CD4-positive, alpha-beta memory T cell (primary cell): ENCODE measurements at regions not wholly inside any gene's neighbourhood (a gene's known extent, or its start where the extent isn't known, plus 50 kb on each side); places are given as distances from the start of the nearest gene placed in this dataset.
"Not testable (repeated sequence)": the region's sequence is repeated elsewhere in the genome, so short reads cannot be mapped to it uniquely, and the experiment has no call there.

Experiments used
- CTCF ChIA-PET: fragments of 350-600 bp; sonication (Branson Sonifier 250); formaldehyde crosslinking; loops from one replicate; lab custom pipeline; 2021; ENCODE audit warnings: inconsistent platforms; ENCODE audit not compliant: partially characterized antibody; lab: Charles Lee
- POLR2A ChIA-PET: fragments of 350-600 bp; sonication (Branson Sonifier 250); formaldehyde crosslinking; loops from one replicate; lab custom pipeline; 2021; ENCODE audit not compliant: partially characterized antibody; lab: Charles Lee
- DNase-seq, 5 donors: peaks; one replicate each; pipeline versions ENCODE4 v3.0.0 to v3.0.0-alpha.2; 2020 to 2022; ENCODE audit warnings: mixed read lengths in 1 of 5
- H3K27ac ChIP-seq: one replicate; pipeline ENCODE4 v1.7.0; 2013; ENCODE audit warnings: low read depth, low read length
- H3K27me3 ChIP-seq: 2 replicates; pipeline ENCODE4 v1.7.0; 2013; ENCODE audit warnings: mild to moderate bottlenecking, low read length, moderate library complexity; ENCODE audit not compliant: insufficient read depth
- H3K36me3 ChIP-seq: 2 replicates; pipeline ENCODE4 v1.7.0; 2013; ENCODE audit warnings: mild to moderate bottlenecking, low read length, moderate library complexity; ENCODE audit not compliant: insufficient read depth
- H3K4me1 ChIP-seq: 2 replicates; pipeline ENCODE4 v1.7.0; 2013; ENCODE audit warnings: mild to moderate bottlenecking, low read length, moderate library complexity; ENCODE audit not compliant: insufficient read depth
- H3K4me3 ChIP-seq, 2 donors: one replicate each; pipeline ENCODE4 v1.7.0; 2013; ENCODE audit warnings: low read length in 2 of 2, mild to moderate bottlenecking in 1 of 2
- H3K9me3 ChIP-seq, 2 donors: one replicate each; pipeline ENCODE4 v1.7.0; 2013; ENCODE audit warnings: low read length in 2 of 2, control low read depth in 1 of 2; ENCODE audit not compliant: control insufficient read depth in 1 of 2
- H3K27ac Mint-ChIP-seq, 7 donors: one replicate each; pipeline ENCODE4 v1.8.0; 2020 to 2021; ENCODE audit warnings: mixed read lengths in 7 of 7, mild to moderate bottlenecking in 6 of 7, inconsistent platforms in 3 of 7, moderate library complexity in 3 of 7
- H3K27me3 Mint-ChIP-seq, 2 donors: one replicate each; pipeline ENCODE4 v1.8.0; 2020 to 2021; ENCODE audit warnings: mixed read lengths in 2 of 2
- H3K36me3 Mint-ChIP-seq, 2 donors: one replicate each; pipeline ENCODE4 v1.8.0; 2020 to 2021; ENCODE audit warnings: mixed read lengths in 2 of 2, inconsistent platforms in 1 of 2, mild to moderate bottlenecking in 1 of 2
- H3K4me1 Mint-ChIP-seq, 4 donors: one replicate each; pipeline ENCODE4 v1.8.0; 2020 to 2021; ENCODE audit warnings: mixed read lengths in 4 of 4, mild to moderate bottlenecking in 1 of 4
- H3K4me3 Mint-ChIP-seq, 8 donors: one replicate each; pipeline ENCODE4 v1.8.0; 2020 to 2021; ENCODE audit warnings: mixed read lengths in 8 of 8, mild to moderate bottlenecking in 7 of 8, moderate library complexity in 6 of 8, inconsistent platforms in 3 of 8
- H3K9me3 Mint-ChIP-seq, 8 donors: one replicate each; pipeline ENCODE4 v1.8.0; 2020 to 2021; ENCODE audit warnings: mixed read lengths in 8 of 8, mild to moderate bottlenecking in 5 of 8, inconsistent platforms in 3 of 8, moderate library complexity in 1 of 8
- intact Hi-C: fragments of 100-400 bp; cut with micrococcal nuclease; formaldehyde crosslinking; loops from one replicate; pipeline ENCODE4 v1.15.1; 2023

GRCh38 chr13:110985541-110985940 is 70.7 kb upstream of the ANKRD10 start:
- intact Hi-C loops: no loop called here
- H3K27me3 ChIP-seq: peaks cover 9% of the 10 kb centered on the region
- ChIA-PET POLR2A (no interaction called here), CTCF (interaction anchor here (1.0 kb wide), 1 partner anchor 82 kb away, joined by 4 read pairs; no protein-coding TSS in a partner anchor)
- no peaks in the 10 kb centered on the region for H3K36me3 Mint-ChIP-seq
- no peaks in the 10 kb centered on the region for H3K9me3 ChIP-seq
- DNase-seq: no peak
- no peak overlapping the region for H3K27ac Mint-ChIP-seq
- H3K36me3 ChIP-seq: no peaks in the 10 kb centered on the region
- H3K4me1 ChIP-seq: no peaks in the 10 kb centered on the region
- peaks cover 14 to 26% of the 10 kb centered on the region in 2 donors for H3K27me3 Mint-ChIP-seq
- H3K27ac ChIP-seq: no peak overlapping the region
- no peaks in the 10 kb centered on the region for H3K4me1 Mint-ChIP-seq
- H3K4me3 ChIP-seq: no peak overlapping the region
- no peak overlapping the region for H3K4me3 Mint-ChIP-seq
- no peaks in the 10 kb centered on the region for H3K9me3 Mint-ChIP-seq

- Mint-ChIP-seq H3K36me3 (no peaks in the 10 kb centered on the region), H3K9me3 (no peaks in the 10 kb centered on the region), H3K4me1 (no peaks in the 10 kb centered on the region), H3K27ac (no peak overlapping the region), H3K4me3 (no peak overlapping the region), H3K27me3 (peaks cover 14 to 26% of the 10 kb centered on the region in 2 donors)
- DNase-seq: no peak
- intact Hi-C loops: no loop called here
- H3K27ac ChIP-seq: no peak overlapping the region
- H3K9me3 ChIP-seq: no peaks in the 10 kb centered on the region
- ChIA-PET POLR2A (no interaction called here), CTCF (no interaction called here)
- H3K4me1 ChIP-seq: no peaks in the 10 kb centered on the region
- no peak overlapping the region for H3K4me3 ChIP-seq
- H3K27me3 ChIP-seq: peaks cover 9% of the 10 kb centered on the region
- H3K36me3 ChIP-seq: no peaks in the 10 kb centered on the region
These were observed 69.9 kb upstream of the ANKRD10 start for GRCh38 chr13:110984798-110985197.

DNA sequence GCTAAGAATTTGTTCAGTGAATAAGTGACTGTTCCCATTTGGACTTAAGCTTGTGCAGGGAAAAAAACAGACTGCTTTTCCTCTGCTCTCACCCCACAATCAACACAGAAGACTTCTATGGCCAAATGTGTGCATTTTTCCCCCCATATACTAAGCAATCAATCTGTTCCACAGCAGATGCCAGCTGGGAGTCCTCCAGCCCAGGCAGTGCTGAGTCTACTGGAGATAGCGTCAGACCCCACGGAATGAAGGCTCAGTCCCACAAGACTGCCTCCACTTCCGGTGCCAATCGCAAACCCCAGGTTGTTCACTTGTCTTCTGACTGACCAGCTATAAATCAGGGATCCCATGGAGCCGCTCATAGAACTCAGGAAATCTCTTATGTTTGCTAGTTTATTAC is 69.5 kb upstream of the ANKRD10 start:
- H3K36me3 Mint-ChIP-seq: no peaks in the 10 kb centered on the region
- H3K27me3 Mint-ChIP-seq: peaks cover 14 to 23% of the 10 kb centered on the region in 2 donors
- peaks cover 0 to 2% (median 0%) of the 10 kb centered on the region in 8 donors for H3K9me3 Mint-ChIP-seq
- Histone ChIP-seq H3K36me3 (no peaks in the 10 kb centered on the region), H3K27ac (no peak overlapping the region), H3K27me3 (peaks cover 9% of the 10 kb centered on the region), H3K9me3 (no peaks in the 10 kb centered on the region), H3K4me3 (no peak overlapping the region), H3K4me1 (no peaks in the 10 kb centered on the region)
- POLR2A ChIA-PET: no interaction called here
- no peak overlapping the region for H3K27ac Mint-ChIP-seq
- no peak for DNase-seq
- no peaks in the 10 kb centered on the region for H3K4me1 Mint-ChIP-seq
- intact Hi-C loops: no loop called here
- CTCF ChIA-PET: no interaction called here
- H3K4me3 Mint-ChIP-seq: no peak overlapping the region

DNA sequence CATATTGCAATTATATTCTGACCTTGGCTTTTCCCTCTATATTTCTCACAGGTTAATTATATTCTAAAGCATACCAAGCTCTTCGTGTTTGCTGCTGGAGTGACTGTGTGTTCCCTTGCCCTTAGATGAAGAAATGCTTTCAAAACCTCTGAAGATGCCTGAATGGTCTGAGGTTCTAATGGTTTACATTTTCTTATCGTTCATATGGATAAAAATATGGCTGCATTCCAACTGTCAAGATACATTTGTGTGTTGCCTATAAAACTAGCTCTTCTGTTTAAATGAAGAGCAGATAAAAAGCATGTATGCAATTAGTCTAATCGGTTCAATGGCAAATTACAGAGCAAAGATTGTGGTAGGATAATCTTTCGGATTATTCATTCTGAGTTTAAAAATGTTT is 68.4 kb upstream of the ANKRD10 start:
- no peak overlapping the region for H3K4me3 ChIP-seq
- POLR2A ChIA-PET: no interaction called here

DNA sequence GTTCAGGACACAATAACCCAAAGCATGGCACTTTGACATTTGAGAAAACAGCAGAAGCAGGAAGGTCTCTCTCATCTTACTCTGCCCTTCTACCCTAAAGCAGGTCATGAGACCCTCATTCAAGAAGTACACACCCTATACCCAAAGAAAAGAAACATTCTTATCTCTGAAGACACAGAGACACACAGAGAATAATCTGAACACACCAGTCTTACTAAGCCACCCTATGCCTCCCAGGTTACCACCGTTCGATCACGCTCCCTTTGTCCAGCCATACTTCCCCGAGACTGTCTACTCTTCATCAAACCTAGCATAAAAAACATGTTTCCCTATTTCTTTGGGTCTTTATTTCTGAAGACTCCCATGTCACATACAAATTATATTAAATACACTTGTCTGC is 66.5 kb upstream of the ANKRD10 start:
- H3K27ac ChIP-seq: no peak overlapping the region
- H3K4me1 ChIP-seq: no peaks in the 10 kb centered on the region
- H3K36me3 ChIP-seq: no peaks in the 10 kb centered on the region
- no peak for DNase-seq
- peaks cover 12 to 20% of the 10 kb centered on the region in 2 donors for H3K27me3 Mint-ChIP-seq
- H3K4me3 ChIP-seq: no peak overlapping the region
- H3K9me3 Mint-ChIP-seq: peaks cover 0 to 11% (median 0%) of the 10 kb centered on the region in 8 donors
- no peaks in the 10 kb centered on the region for H3K9me3 ChIP-seq
- H3K27me3 ChIP-seq: peaks cover 9% of the 10 kb centered on the region
- no peaks in the 10 kb centered on the region for H3K36me3 Mint-ChIP-seq
- no peak overlapping the region for H3K4me3 Mint-ChIP-seq
- ChIA-PET CTCF (no interaction called here), POLR2A (no interaction called here)
- H3K4me1 Mint-ChIP-seq: no peaks in the 10 kb centered on the region
- intact Hi-C loops: no loop called here
- no peak overlapping the region for H3K27ac Mint-ChIP-seq

More for the DNA sequence above, 68.4 kb upstream of the ANKRD10 start:
- H3K4me1 Mint-ChIP-seq: no peaks in the 10 kb centered on the region
- no peaks in the 10 kb centered on the region for H3K36me3 Mint-ChIP-seq
- no peak overlapping the region for H3K4me3 Mint-ChIP-seq
- peaks cover 0 to 6% (median 0%) of the 10 kb centered on the region in 8 donors for H3K9me3 Mint-ChIP-seq
- no peaks in the 10 kb centered on the region for H3K4me1 ChIP-seq
- H3K27ac Mint-ChIP-seq: no peak overlapping the region
- CTCF ChIA-PET: no interaction called here
- H3K36me3 ChIP-seq: no peaks in the 10 kb centered on the region
- no peak overlapping the region for H3K27ac ChIP-seq
- intact Hi-C loops: no loop called here
- H3K27me3 Mint-ChIP-seq: peaks cover 13 to 28% of the 10 kb centered on the region in 2 donors
- H3K27me3 ChIP-seq: peaks cover 9% of the 10 kb centered on the region
- H3K9me3 ChIP-seq: no peaks in the 10 kb centered on the region
- DNase-seq: no peak

DNA sequence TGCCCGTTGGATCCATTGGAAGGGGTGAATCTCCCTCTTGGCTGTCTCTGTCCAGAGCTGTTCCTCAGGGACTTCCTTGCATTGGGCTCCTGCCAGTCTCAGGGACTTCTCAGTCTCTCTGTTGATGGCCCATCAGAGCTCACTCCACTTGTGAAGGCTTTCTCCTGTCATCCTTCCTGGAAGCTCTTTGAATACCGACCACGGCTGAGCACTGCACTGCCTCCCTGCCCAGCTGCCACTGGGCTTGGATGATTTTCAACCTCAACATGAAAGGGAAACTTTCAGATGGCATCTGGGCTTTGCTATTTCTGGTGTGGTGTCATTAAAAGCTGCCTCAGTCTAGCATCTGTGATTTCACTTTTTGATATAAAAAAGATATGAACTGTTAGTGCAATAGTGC is 66.1 kb upstream of the ANKRD10 start:
- H3K27me3 ChIP-seq: peaks cover 9% of the 10 kb centered on the region
- H3K4me3 ChIP-seq: no peak overlapping the region
- no peaks in the 10 kb centered on the region for H3K9me3 ChIP-seq
- H3K36me3 ChIP-seq: no peaks in the 10 kb centered on the region
- H3K27ac ChIP-seq: no peak overlapping the region
- H3K4me1 ChIP-seq: no peaks in the 10 kb centered on the region
- intact Hi-C loops: no loop called here
- DNase-seq: no peak
- peaks cover 0 to 13% (median 0%) of the 10 kb centered on the region in 8 donors for H3K9me3 Mint-ChIP-seq
- CTCF ChIA-PET: no interaction called here
- H3K36me3 Mint-ChIP-seq: no peaks in the 10 kb centered on the region
- H3K27ac Mint-ChIP-seq: no peak overlapping the region
- peaks cover 12 to 20% of the 10 kb centered on the region in 2 donors for H3K27me3 Mint-ChIP-seq
- no peak overlapping the region for H3K4me3 Mint-ChIP-seq
- POLR2A ChIA-PET: no interaction called here
- no peaks in the 10 kb centered on the region for H3K4me1 Mint-ChIP-seq

DNA sequence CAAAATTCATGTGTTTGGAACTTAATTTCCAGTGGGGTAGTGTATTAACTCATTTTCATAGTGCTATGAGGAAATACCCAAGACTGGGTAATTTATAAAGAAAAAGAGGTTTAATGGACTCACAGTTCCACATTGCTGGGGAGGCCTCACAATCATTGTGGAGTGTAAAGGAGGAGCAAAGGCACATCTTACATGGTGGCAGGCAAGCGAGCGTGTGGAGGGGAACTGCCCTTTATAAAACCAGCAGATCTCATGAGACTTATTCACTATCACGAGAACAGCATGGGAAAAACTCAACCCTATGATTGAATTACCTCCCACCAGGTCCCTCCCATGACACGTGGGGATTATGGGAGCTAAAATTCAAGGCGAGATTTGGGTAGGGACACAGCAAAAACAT is 64.3 kb upstream of the ANKRD10 start:
- DNase-seq, H3K4me3 ChIP-seq, H3K27ac ChIP-seq, H3K9me3 ChIP-seq, H3K27me3 ChIP-seq, H3K4me1 ChIP-seq, H3K4me1 Mint-ChIP-seq, POLR2A ChIA-PET, H3K36me3 Mint-ChIP-seq, intact Hi-C loops, CTCF ChIA-PET, H3K27ac Mint-ChIP-seq, H3K36me3 ChIP-seq, H3K4me3 Mint-ChIP-seq: not testable (repeated sequence)
- H3K27me3 Mint-ChIP-seq: peaks cover 6 to 16% of the 10 kb centered on the region in 2 donors
- H3K9me3 Mint-ChIP-seq: peaks cover 0 to 13% (median 0%) of the 10 kb centered on the region in 8 donors

DNA sequence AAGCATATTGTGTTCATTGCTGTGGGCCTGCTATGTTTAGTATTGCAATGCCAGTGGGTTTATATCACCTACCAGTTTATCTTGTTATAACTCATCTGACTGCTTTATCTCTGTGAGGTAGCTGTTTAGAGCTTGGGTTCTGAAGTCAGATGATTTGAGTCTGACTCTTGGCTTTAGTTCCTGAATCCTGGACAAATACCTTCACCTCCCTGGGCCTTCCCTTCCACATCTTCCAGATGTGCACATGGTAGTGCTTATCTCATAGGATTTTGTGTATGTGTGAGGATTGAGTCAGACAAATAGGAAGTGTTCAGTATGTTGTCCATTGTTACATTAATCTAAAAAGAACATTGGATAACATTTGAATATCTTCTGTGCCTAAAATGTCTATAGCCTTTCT is 63.5 kb upstream of the ANKRD10 start:
- ChIA-PET CTCF (no interaction called here), POLR2A (no interaction called here)
- no peak for DNase-seq
- Mint-ChIP-seq H3K4me3 (no peak overlapping the region), H3K4me1 (no peaks in the 10 kb centered on the region), H3K27me3 (peaks cover 2 to 12% of the 10 kb centered on the region in 2 donors), H3K36me3 (no peaks in the 10 kb centered on the region), H3K27ac (no peak overlapping the region), H3K9me3 (peaks cover 0 to 13% (median 0%) of the 10 kb centered on the region in 8 donors)
- H3K27ac ChIP-seq: no peak overlapping the region
- H3K4me3 ChIP-seq: no peak overlapping the region
- no peaks in the 10 kb centered on the region for H3K27me3 ChIP-seq
- no peaks in the 10 kb centered on the region for H3K36me3 ChIP-seq
- H3K9me3 ChIP-seq: no peaks in the 10 kb centered on the region
- no peaks in the 10 kb centered on the region for H3K4me1 ChIP-seq
- intact Hi-C loops: no loop called here
